Caco-2 (cell line): ENCODE measurements at regions not wholly inside any gene's neighbourhood (a gene's known extent, or its start where the extent isn't known, plus 50 kb on each side); places are given as distances from the start of the nearest gene placed in this dataset.

Experiments used
- BruUV-seq: library from RNA; stranded (reverse); fragments of 400-500 nt; replicated peaks from 2 replicates; lab custom pipeline; 2021; lab: Mats Ljungman, UMichigan
- CTCF ChIA-PET: fragments of 300-600 bp; sonication (Branson Sonifier 250); formaldehyde crosslinking; loops from one replicate; lab custom pipeline; 2022; ENCODE audit warnings: antibody characterized with exemption; lab: Charles Lee
- POLR2A ChIA-PET: fragments of 300-600 bp; sonication (Branson Sonifier 250); formaldehyde crosslinking; loops from one replicate; lab custom pipeline; 2022; ENCODE audit warnings: antibody characterized with exemption; lab: Charles Lee
- DNase-seq, 2 experiments: peaks; one replicate each; pipeline versions ENCODE4 v3.0.0 to v3.0.0-alpha.2; 2020 to 2022
- H3K27me3 ChIP-seq: replicated peaks from 2 replicates; pipeline ENCODE4 v1.6.0; 2011; ENCODE audit warnings: low read length; ENCODE audit not compliant: control insufficient read depth, insufficient read depth
- H3K36me3 ChIP-seq: 2 replicates; pipeline ENCODE4 v1.5.1; 2011; ENCODE audit warnings: low read length; ENCODE audit not compliant: control insufficient read depth, insufficient read depth
- H3K4me1 ChIP-seq: fragments of 250-450 bp; sonication (Bioruptor Pico); 2 replicates; pipeline ENCODE4 v1.5.1; 2020; ENCODE audit warnings: mild to moderate bottlenecking
- H3K4me3 ChIP-seq: 2 replicates; pipeline ENCODE4 v1.5.1; 2011; ENCODE audit warnings: low read depth, mild to moderate bottlenecking, control low read depth, low read length
- H3K9me3 ChIP-seq: fragments of 250-450 bp; sonication (Bioruptor Pico); 2 replicates; pipeline ENCODE4 v1.5.1; 2020; ENCODE audit warnings: mild to moderate bottlenecking, moderate library complexity
- H3K27ac Mint-ChIP-seq: one replicate; pipeline ENCODE4 v1.8.0; 2022; ENCODE audit warnings: mixed read lengths; ENCODE audit not compliant: unreplicated experiment
- H3K27me3 Mint-ChIP-seq: one replicate; pipeline ENCODE4 v1.8.0; 2022; ENCODE audit warnings: mixed read lengths; ENCODE audit not compliant: insufficient read depth, unreplicated experiment
- H3K36me3 Mint-ChIP-seq: one replicate; pipeline ENCODE4 v1.8.0; 2022; ENCODE audit warnings: mild to moderate bottlenecking, mixed read lengths; ENCODE audit not compliant: insufficient read depth, unreplicated experiment
- H3K4me1 Mint-ChIP-seq: one replicate; pipeline ENCODE4 v1.8.0; 2022; ENCODE audit warnings: low read depth, mixed read lengths; ENCODE audit not compliant: unreplicated experiment
- H3K4me3 Mint-ChIP-seq: one replicate; pipeline ENCODE4 v1.8.0; 2022; ENCODE audit warnings: mild to moderate bottlenecking, moderate library complexity, mixed read lengths; ENCODE audit not compliant: unreplicated experiment
- H3K9me3 Mint-ChIP-seq: one replicate; pipeline ENCODE4 v1.8.0; 2022; ENCODE audit warnings: mixed read lengths; ENCODE audit not compliant: unreplicated experiment
- CTCF ChIP-seq, 2 experiments: fragments of 200-600 bp in 1 of 2; IDR thresholded peaks; 1 replicate in 1 of 2; 2 replicates in 1 of 2; pipeline versions ENCODE4 v1.5.1 to v1.8.0; 2011 to 2022; ENCODE audit warnings: antibody characterized with exemption in 1 of 2, control low read depth in 1 of 2, inconsistent platforms in 1 of 2, low read depth in 1 of 2, low read length in 1 of 2, mild to moderate bottlenecking in 1 of 2, moderate library complexity in 1 of 2; ENCODE audit not compliant: insufficient read depth in 1 of 2, severe bottlenecking in 1 of 2, unreplicated experiment in 1 of 2
- intact Hi-C: fragments of 100-400 bp; cut with micrococcal nuclease; formaldehyde crosslinking; loops from one replicate; pipeline ENCODE4 v1.10.0; 2022; ENCODE audit not compliant: unreplicated experiment

DNA sequence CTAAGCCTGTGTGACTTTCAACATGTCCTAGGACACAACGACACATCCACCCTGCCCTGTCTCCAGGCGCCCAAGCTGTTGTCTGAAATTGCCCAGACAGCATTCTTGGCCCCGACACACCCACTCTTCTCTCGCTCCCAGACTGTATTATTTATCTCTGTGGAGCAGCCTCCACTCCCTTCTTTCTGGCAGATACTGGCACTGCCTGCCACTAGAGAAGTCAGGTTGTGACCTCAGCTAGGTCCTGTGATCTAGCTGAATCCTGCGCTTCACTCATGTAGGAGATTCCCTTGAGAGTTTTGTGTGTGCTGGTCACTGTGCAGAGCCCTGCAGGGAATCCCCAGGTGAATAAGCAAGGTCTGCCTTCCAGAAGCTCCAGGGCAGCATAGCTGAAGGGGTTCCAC lies 77.1 kb upstream of the TNP1 start:
- Histone ChIP-seq H3K36me3 (no peaks in the 10 kb centered on the region), H3K9me3 (no peaks in the 10 kb centered on the region), H3K4me3 (no peak overlapping the region), H3K27me3 (peaks cover 1% of the 10 kb centered on the region; the same call in 1 of the 2 replicates), H3K4me1 (0 out of 2 replicates have a peak, but pooled peaks cover 6% of the 10 kb centered on the region)
- H3K4me1 Mint-ChIP-seq = no peaks in the 10 kb centered on the region
- H3K9me3 Mint-ChIP-seq = no peaks in the 10 kb centered on the region
- H3K36me3 Mint-ChIP-seq = no peaks in the 10 kb centered on the region
- no TSS peak for BruUV-seq
- DNase-seq = no peak
- POLR2A ChIA-PET = no interaction called here
- H3K27me3 Mint-ChIP-seq = peaks cover 5% of the 10 kb centered on the region
- no peak overlapping the region for H3K4me3 Mint-ChIP-seq
- CTCF ChIA-PET = no interaction called here
- intact Hi-C loops = no loop called here
- TF ChIP-seq CTCF (IDR thresholded peaks at IDR 0.05; ENCODE audit: insufficient read depth in 1 of 2, low read depth in 1 of 2, low read length in 1 of 2, severe bottlenecking in 1 of 2, unreplicated experiment in 1 of 2) = no peak
- no peak overlapping the region for H3K27ac Mint-ChIP-seq

GRCh38 chr2:216934623-216935022 lies 74.8 kb upstream of the TNP1 start:
- no peak for TF ChIP-seq CTCF (IDR thresholded peaks at IDR 0.05; ENCODE audit: insufficient read depth in 1 of 2, low read depth in 1 of 2, low read length in 1 of 2, severe bottlenecking in 1 of 2, unreplicated experiment in 1 of 2)
- H3K4me1 ChIP-seq = 0 out of 2 replicates have a peak, but pooled peaks cover 6% of the 10 kb centered on the region
- intact Hi-C loops = no loop called here
- Mint-ChIP-seq H3K27me3 (peaks cover 5% of the 10 kb centered on the region), H3K4me3 (no peak overlapping the region), H3K36me3 (no peaks in the 10 kb centered on the region), H3K9me3 (no peaks in the 10 kb centered on the region), H3K4me1 (no peaks in the 10 kb centered on the region), H3K27ac (no peak overlapping the region)
- H3K27me3 ChIP-seq = peaks cover 1% of the 10 kb centered on the region; the same call in 1 of the 2 replicates
- no peak for DNase-seq
- CTCF ChIA-PET = no interaction called here
- no TSS peak for BruUV-seq
- H3K4me3 ChIP-seq = no peak overlapping the region
- H3K36me3 ChIP-seq = no peaks in the 10 kb centered on the region
- POLR2A ChIA-PET = no interaction called here
- no peaks in the 10 kb centered on the region for H3K9me3 ChIP-seq

GRCh38 chr2:216934151-216934550 lies 74.3 kb upstream of the TNP1 start:
- Mint-ChIP-seq H3K4me3 (no peak overlapping the region), H3K4me1 (no peaks in the 10 kb centered on the region), H3K36me3 (no peaks in the 10 kb centered on the region), H3K27me3 (peaks cover 5% of the 10 kb centered on the region), H3K9me3 (no peaks in the 10 kb centered on the region), H3K27ac (no peak overlapping the region)
- ChIA-PET POLR2A (no interaction called here), CTCF (no interaction called here)
- Histone ChIP-seq H3K27me3 (peaks cover 1% of the 10 kb centered on the region; the same call in 1 of the 2 replicates), H3K4me3 (no peak overlapping the region), H3K9me3 (no peaks in the 10 kb centered on the region), H3K4me1 (0 out of 2 replicates have a peak, but pooled peaks cover 6% of the 10 kb centered on the region), H3K36me3 (no peaks in the 10 kb centered on the region)
- no peak for DNase-seq
- BruUV-seq = no TSS peak
- intact Hi-C loops = no loop called here
- no peak for TF ChIP-seq CTCF (IDR thresholded peaks at IDR 0.05; ENCODE audit: insufficient read depth in 1 of 2, low read depth in 1 of 2, low read length in 1 of 2, severe bottlenecking in 1 of 2, unreplicated experiment in 1 of 2)
